K562 (cell line): ENCODE measurements at regions not wholly inside any gene's neighbourhood (a gene's known extent, or its start where the extent isn't known, plus 50 kb on each side); places are given as distances from the start of the nearest gene placed in this dataset.

Experiments
- ATAC-seq: fragments of 200-7000 bp; cut with Tn5 transposase; 3 replicates; pipeline ENCODE4 v1.9.1; 2020; ENCODE audit warnings: moderate library complexity
- BruUV-seq: library from RNA; stranded (reverse); fragments of 400-500 nt; replicated peaks from 2 replicates; lab custom pipeline; 2021; lab: Mats Ljungman, UMichigan
- CTCF ChIA-PET: fragments of 300-600 bp; formaldehyde crosslinking; extraction: SDS; loops from one replicate; lab custom pipeline; 2021; ENCODE audit warnings: low intra/inter-chr PET ratio; lab: Yijun Ruan, JAX
- POLR2A ChIA-PET: fragments of 300-600, 350-650 bp; sonication (Branson Sonifier 250); formaldehyde crosslinking; extraction: SDS; loops from one replicate; lab custom pipeline; 2021; ENCODE audit warnings: antibody characterized with exemption, inconsistent platforms; lab: Yijun Ruan, JAX
- DNase-seq, 4 experiments: peaks; one replicate each; pipeline versions ENCODE4 v3.0.0 to v3.0.0-alpha.2; 2011 to 2018; ENCODE audit warnings: low spot score in 3 of 4, mixed read lengths in 3 of 4; ENCODE audit errors: extremely low read depth in 1 of 4
- FAIRE-seq: peaks from 2 replicates; lab custom pipeline; 2011; peaks lifted over from hg19 to GRCh38; lab: Jason Lieb, UNC
- H2AFZ ChIP-seq: 2 replicates; pipeline ENCODE4 v1.6.0; 2011; ENCODE audit warnings: low read depth, low read length, control low read depth, inconsistent platforms
- H3K27ac ChIP-seq: fragments of 200-600 bp; 3 replicates; pipeline ENCODE4 v1.8.0; 2011; ENCODE audit warnings: low read depth, mild to moderate bottlenecking, control low read depth, inconsistent platforms, low read length, moderate library complexity, mixed read lengths; ENCODE audit errors: extremely low read depth
- H3K27me3 ChIP-seq, 2 experiments: fragments of 300-600 bp in 1 of 2; 2 replicates in 1 of 2; 3 replicates in 1 of 2; pipeline versions ENCODE4 v1.6.0 to v1.8.0; 2011; ENCODE audit warnings: inconsistent platforms in 2 of 2, low read length in 2 of 2, mild to moderate bottlenecking in 1 of 2, mixed read lengths in 1 of 2, moderate library complexity in 1 of 2; ENCODE audit not compliant: control insufficient read depth in 2 of 2, insufficient read depth in 2 of 2
- H3K36me3 ChIP-seq: fragments of 300-600 bp; 3 replicates; pipeline ENCODE4 v1.8.0; 2011; ENCODE audit warnings: mild to moderate bottlenecking, low read length, inconsistent platforms; ENCODE audit not compliant: control insufficient read depth, insufficient read depth
- H3K4me1 ChIP-seq, 2 experiments: fragments of 200-600 bp in 1 of 2; replicated peaks in 1 of 2; 2 replicates in 1 of 2; 3 replicates in 1 of 2; pipeline versions ENCODE4 v1.5.1 to v1.8.0; 2011; ENCODE audit warnings: inconsistent platforms in 2 of 2, low read length in 2 of 2, mild to moderate bottlenecking in 1 of 2, mixed read lengths in 1 of 2, moderate library complexity in 1 of 2; ENCODE audit not compliant: control insufficient read depth in 2 of 2, insufficient read depth in 2 of 2
- H3K4me2 ChIP-seq: 2 replicates; pipeline ENCODE4 v1.6.1; 2011; ENCODE audit warnings: low read length, control low read depth, inconsistent platforms, mixed read lengths; ENCODE audit not compliant: insufficient read depth
- H3K4me3 ChIP-seq: fragments of 200-600 bp; sonication (generic), shearing (Covaris generic); 2 replicates; pipeline ENCODE4 v1.5.1; 2016; ENCODE audit warnings: control low read depth, inconsistent platforms
- H3K79me2 ChIP-seq: fragments of 200-600 bp; 3 replicates; pipeline ENCODE4 v1.8.0; 2011; ENCODE audit warnings: low read length, inconsistent platforms; ENCODE audit not compliant: control insufficient read depth, insufficient read depth
- H3K9ac ChIP-seq, 2 experiments: 2 replicates each; pipeline versions ENCODE4 v1.6.0 to v1.6.1; 2011; ENCODE audit warnings: low read depth in 2 of 2, low read length in 2 of 2, control low read depth in 1 of 2, inconsistent platforms in 1 of 2, mild to moderate bottlenecking in 1 of 2, mixed read lengths in 1 of 2; ENCODE audit not compliant: insufficient read depth in 1 of 2
- H3K9me1 ChIP-seq: one replicate; pipeline ENCODE4 v1.6.0; 2011; ENCODE audit warnings: inconsistent platforms, mild to moderate bottlenecking, low read length, moderate library complexity; ENCODE audit not compliant: control insufficient read depth, insufficient read depth
- H3K9me3 ChIP-seq: replicated peaks from 2 replicates; pipeline ENCODE4 v1.5.1; 2011; ENCODE audit warnings: low read depth, low read length, inconsistent platforms; ENCODE audit not compliant: control insufficient read depth, insufficient read depth
- H4K20me1 ChIP-seq: replicated peaks from 2 replicates; pipeline ENCODE4 v1.6.1; 2011; ENCODE audit warnings: low read length, inconsistent platforms, mixed read lengths; ENCODE audit not compliant: control insufficient read depth, insufficient read depth
- BCLAF1 ChIP-seq, 2 experiments: fragments of 450-650 bp in 1 of 2; IDR thresholded peaks; 2 replicates each; pipeline ENCODE4 v1.6.1; 2011 to 2017; ENCODE audit warnings: low read depth in 2 of 2, antibody characterized with exemption in 1 of 2, borderline replicate concordance in 1 of 2, low read length in 1 of 2, mild to moderate bottlenecking in 1 of 2, mixed read lengths in 1 of 2; ENCODE audit not compliant: control insufficient read depth in 1 of 2
- ETS2 ChIP-seq: IDR thresholded peaks from 2 replicates; pipeline ENCODE4 v1.6.1; 2016; ENCODE audit warnings: borderline replicate concordance, missing genetic modification characterization, mild to moderate bottlenecking, moderate library complexity, missing compliant biosample characterization; ENCODE audit not compliant: poor library complexity, severe bottlenecking
- JUNB ChIP-seq: fragments of 450-650 bp; formaldehyde crosslinking; conservative IDR thresholded peaks from 2 replicates; pipeline ENCODE4 v1.4.0; 2020; ENCODE audit warnings: mild to moderate bottlenecking
- SMAD4 ChIP-seq: fragments of 250-450 bp; sonication (Bioruptor Pico); conservative IDR thresholded peaks from 2 replicates; pipeline ENCODE4 v1.8.0; 2021; ENCODE audit warnings: inconsistent platforms, mild to moderate bottlenecking, moderate library complexity
- SRSF9 ChIP-seq: fragments of 200-400 bp; formaldehyde crosslinking; IDR thresholded peaks from 2 replicates; pipeline ENCODE4 v1.6.1; 2017; ENCODE audit warnings: low read depth, low read length, borderline replicate concordance
- TEAD4 ChIP-seq, 2 experiments: sonication (generic) in 1 of 2; formaldehyde crosslinking in 1 of 2; IDR thresholded peaks; 2 replicates each; pipeline versions ENCODE4 v1.6.1 to v1.8.0; 2012 to 2022; ENCODE audit warnings: borderline replicate concordance in 1 of 2, inconsistent platforms in 1 of 2, low read length in 1 of 2, mild to moderate bottlenecking in 1 of 2, missing genetic modification reagents in 1 of 2
- ZC3H4 ChIP-seq: sonication (generic); formaldehyde crosslinking; IDR thresholded peaks from 2 replicates; pipeline ENCODE4 v1.9.0; 2021; ENCODE audit warnings: missing genetic modification reagents, borderline replicate concordance
- ZNF217 ChIP-seq: sonication (generic); formaldehyde crosslinking; IDR thresholded peaks from 2 replicates; pipeline ENCODE4 v1.8.0; 2022; ENCODE audit warnings: mild to moderate bottlenecking, missing genetic modification reagents
- ZNF589 ChIP-seq: fragments of 200-800 bp; sonication (Bioruptor generic); IDR thresholded peaks from 2 replicates; pipeline ENCODE4 v1.6.1; 2016; ENCODE audit warnings: low read depth, missing genetic modification characterization, missing compliant biosample characterization
- ZNF695 ChIP-seq: fragments of 450-650 bp; formaldehyde crosslinking; IDR thresholded peaks from 2 replicates; pipeline ENCODE4 v1.4.0; 2020; ENCODE audit warnings: mild to moderate bottlenecking, moderate library complexity
- WGBS: fragments of 100-300 bp; shearing (Covaris generic); methylation state at CpG from one replicate; pipeline ENCODE4 v1.1.6; 2016; ENCODE audit warnings: low coverage, mixed read lengths; ENCODE audit not compliant: insufficient coverage; ENCODE audit errors: missing lambda C conversion rate; 5-methylcytosine and 5-hydroxymethylcytosine counted together
- in situ Hi-C: fragments of 300-500 bp; cut with MboI; formaldehyde crosslinking; loops from 4 replicates; pipeline ENCODE4 v1.15.0; 2018; ENCODE audit warnings: inconsistent platforms, mixed read lengths
- intact Hi-C: fragments of 100-400 bp; cut with micrococcal nuclease; formaldehyde crosslinking; loops from 2 replicates; pipeline ENCODE4 v1.14.2; 2022
- TF ChIP-seq, protein P1 (sequence below): fragments of 250-450 bp; sonication (Bioruptor Pico); IDR thresholded peaks from 2 replicates; pipeline ENCODE4 v1.6.1; 2021; ENCODE audit warnings: mild to moderate bottlenecking
- TF ChIP-seq, protein P2 (sequence below): sonication (generic); formaldehyde crosslinking; IDR thresholded peaks from 2 replicates; pipeline ENCODE4 v1.8.1; 2023; ENCODE audit warnings: mild to moderate bottlenecking, missing genetic modification reagents

DNA sequence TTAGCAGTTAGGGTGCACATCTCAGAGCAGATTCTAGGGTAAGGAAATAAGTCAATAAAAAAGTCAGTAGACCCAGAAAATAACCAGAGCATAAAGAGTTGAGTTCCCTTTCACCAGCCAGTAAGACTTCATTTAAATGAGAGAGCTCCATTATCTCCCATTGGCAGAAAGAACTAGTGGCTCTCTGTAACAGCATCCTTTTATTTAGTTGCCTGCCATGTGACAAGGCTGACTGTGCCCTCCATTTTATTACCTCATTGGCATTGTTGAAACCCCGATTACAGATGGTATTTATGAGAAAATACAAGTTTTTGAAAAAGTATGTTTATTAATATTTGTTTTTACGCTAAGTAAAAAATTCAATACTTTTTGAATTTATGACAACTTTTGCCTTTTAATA, 859.5 kb upstream of the NDST4 start:
- no peak for FAIRE-seq
- CTCF ChIA-PET: no interaction called here
- in situ Hi-C loops (no loop called here), intact Hi-C loops (no loop called here)
- Histone ChIP-seq H3K79me2 (no peaks in the 10 kb centered on the region), H3K9ac (no peak overlapping the region), H3K4me2 (no peak overlapping the region), H3K4me3 (no peak overlapping the region), H3K27me3 (no peaks in the 10 kb centered on the region), H4K20me1 (no peaks in the 10 kb centered on the region), H3K27ac (no peak overlapping the region), H3K9me1 (no peaks in the 10 kb centered on the region), H3K9me3 (no peaks in the 10 kb centered on the region), H3K4me1 (no peaks in the 10 kb centered on the region), H3K36me3 (no peaks in the 10 kb centered on the region), H2AFZ (no peak overlapping the region)
- WGBS: 3% methylated on average over 2 of the region's 2 CpGs
- POLR2A ChIA-PET: no interaction called here
- ATAC-seq: no peak
- BruUV-seq: no TSS peak
- DNase-seq: no peak
- no peak for TF ChIP-seq JUNB
- TF ChIP-seq ZNF589 (CRISPR knock-in tag): no peak
- no peak for TF ChIP-seq ZNF217 (CRISPR knock-in tag)
- no peak for TF ChIP-seq BCLAF1 (IDR thresholded peaks at IDR 0.05; ENCODE audit: borderline replicate concordance in 1 of 2, control insufficient read depth in 1 of 2, low read depth in 2 of 2, low read length in 1 of 2)
- TF ChIP-seq, protein P1, sequence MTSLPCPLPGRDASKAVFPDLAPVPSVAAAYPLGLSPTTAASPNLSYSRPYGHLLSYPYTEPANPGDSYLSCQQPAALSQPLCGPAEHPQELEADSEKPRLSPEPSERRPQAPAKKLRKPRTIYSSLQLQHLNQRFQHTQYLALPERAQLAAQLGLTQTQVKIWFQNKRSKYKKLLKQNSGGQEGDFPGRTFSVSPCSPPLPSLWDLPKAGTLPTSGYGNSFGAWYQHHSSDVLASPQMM (CRISPR knock-in tag): no peak
- TF ChIP-seq SMAD4: no peak
- no peak for TF ChIP-seq SRSF9
- TF ChIP-seq, protein P2, sequence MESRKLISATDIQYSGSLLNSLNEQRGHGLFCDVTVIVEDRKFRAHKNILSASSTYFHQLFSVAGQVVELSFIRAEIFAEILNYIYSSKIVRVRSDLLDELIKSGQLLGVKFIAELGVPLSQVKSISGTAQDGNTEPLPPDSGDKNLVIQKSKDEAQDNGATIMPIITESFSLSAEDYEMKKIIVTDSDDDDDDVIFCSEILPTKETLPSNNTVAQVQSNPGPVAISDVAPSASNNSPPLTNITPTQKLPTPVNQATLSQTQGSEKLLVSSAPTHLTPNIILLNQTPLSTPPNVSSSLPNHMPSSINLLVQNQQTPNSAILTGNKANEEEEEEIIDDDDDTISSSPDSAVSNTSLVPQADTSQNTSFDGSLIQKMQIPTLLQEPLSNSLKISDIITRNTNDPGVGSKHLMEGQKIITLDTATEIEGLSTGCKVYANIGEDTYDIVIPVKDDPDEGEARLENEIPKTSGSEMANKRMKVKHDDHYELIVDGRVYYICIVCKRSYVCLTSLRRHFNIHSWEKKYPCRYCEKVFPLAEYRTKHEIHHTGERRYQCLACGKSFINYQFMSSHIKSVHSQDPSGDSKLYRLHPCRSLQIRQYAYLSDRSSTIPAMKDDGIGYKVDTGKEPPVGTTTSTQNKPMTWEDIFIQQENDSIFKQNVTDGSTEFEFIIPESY (CRISPR knock-in tag): no peak
- no peak for TF ChIP-seq ZNF695 (CRISPR knock-in tag)
- no peak for TF ChIP-seq ETS2
- no peak for TF ChIP-seq ZC3H4 (CRISPR knock-in tag)
- no peak for TF ChIP-seq TEAD4 (IDR thresholded peaks at IDR 0.05; ENCODE audit: low read length)
- no peak for TF ChIP-seq TEAD4 (CRISPR knock-in tag; IDR thresholded peaks at IDR 0.05; ENCODE audit: borderline replicate concordance)
